NB4 (cell line): ENCODE measurements at regions not wholly inside any gene's neighbourhood (a gene's known extent, or its start where the extent isn't known, plus 50 kb on each side); places are given as distances from the start of the nearest gene placed in this dataset.

Experiments
- DNase-seq: peaks from one replicate; pipeline ENCODE4 v3.0.0; 2010; ENCODE audit warnings: low read depth
- H3K4me3 ChIP-seq: one replicate; pipeline ENCODE4 v1.5.1; 2011; ENCODE audit warnings: mild to moderate bottlenecking, low read depth, low read length, moderate library complexity
- MYC ChIP-seq: IDR thresholded peaks from 2 replicates; pipeline ENCODE4 v1.6.1; 2011; ENCODE audit warnings: low read depth, low read length
- POLR2A ChIP-seq: IDR thresholded peaks from 2 replicates; pipeline ENCODE4 v1.6.1; 2011; ENCODE audit warnings: mild to moderate bottlenecking; ENCODE audit not compliant: insufficient read length; ENCODE audit errors: extremely low read depth
- TF ChIP-seq, protein P1 (sequence below): IDR thresholded peaks from 2 replicates; pipeline ENCODE4 v1.6.1; 2011; ENCODE audit warnings: low read depth, low read length
- TF ChIP-seq, protein P2 (sequence below): IDR thresholded peaks from one replicate; pipeline ENCODE4 v1.5.1; 2012; ENCODE audit warnings: low read depth, low read length

- no peak for DNase-seq
- H3K4me3 ChIP-seq = no peak overlapping the region
- TF ChIP-seq, protein P1, sequence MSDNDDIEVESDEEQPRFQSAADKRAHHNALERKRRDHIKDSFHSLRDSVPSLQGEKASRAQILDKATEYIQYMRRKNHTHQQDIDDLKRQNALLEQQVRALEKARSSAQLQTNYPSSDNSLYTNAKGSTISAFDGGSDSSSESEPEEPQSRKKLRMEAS = no peak
- TF ChIP-seq POLR2A (no peak), MYC (no peak)
- TF ChIP-seq, protein P2, sequence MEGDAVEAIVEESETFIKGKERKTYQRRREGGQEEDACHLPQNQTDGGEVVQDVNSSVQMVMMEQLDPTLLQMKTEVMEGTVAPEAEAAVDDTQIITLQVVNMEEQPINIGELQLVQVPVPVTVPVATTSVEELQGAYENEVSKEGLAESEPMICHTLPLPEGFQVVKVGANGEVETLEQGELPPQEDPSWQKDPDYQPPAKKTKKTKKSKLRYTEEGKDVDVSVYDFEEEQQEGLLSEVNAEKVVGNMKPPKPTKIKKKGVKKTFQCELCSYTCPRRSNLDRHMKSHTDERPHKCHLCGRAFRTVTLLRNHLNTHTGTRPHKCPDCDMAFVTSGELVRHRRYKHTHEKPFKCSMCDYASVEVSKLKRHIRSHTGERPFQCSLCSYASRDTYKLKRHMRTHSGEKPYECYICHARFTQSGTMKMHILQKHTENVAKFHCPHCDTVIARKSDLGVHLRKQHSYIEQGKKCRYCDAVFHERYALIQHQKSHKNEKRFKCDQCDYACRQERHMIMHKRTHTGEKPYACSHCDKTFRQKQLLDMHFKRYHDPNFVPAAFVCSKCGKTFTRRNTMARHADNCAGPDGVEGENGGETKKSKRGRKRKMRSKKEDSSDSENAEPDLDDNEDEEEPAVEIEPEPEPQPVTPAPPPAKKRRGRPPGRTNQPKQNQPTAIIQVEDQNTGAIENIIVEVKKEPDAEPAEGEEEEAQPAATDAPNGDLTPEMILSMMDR = no peak
Observed at GRCh38 chr5:98144710-98145109, 628.8 kb upstream of the RGMB start.

DNA sequence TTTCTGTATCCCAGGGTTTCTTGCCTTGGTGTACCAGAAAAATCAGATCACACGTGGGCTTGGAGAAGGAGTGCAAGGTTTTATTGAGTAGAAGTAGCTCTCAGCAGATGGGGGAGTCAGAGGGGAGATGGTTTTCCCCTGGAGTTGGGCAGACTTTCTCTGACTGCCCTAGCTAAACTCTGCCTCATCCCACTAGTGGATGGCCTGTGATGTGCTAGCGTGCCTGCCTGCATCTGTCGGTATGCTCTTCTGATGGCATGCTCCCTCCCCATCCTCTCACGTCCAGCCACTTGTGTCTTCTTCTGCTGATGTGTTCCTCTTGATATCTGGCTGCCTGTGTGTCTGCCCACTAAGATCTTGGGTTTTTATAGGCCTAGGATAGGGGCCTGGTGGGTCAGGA lies 616.1 kb upstream of the RGMB start:
- peak; percentile 3 for DNase-seq
- no peak for TF ChIP-seq MYC
- TF ChIP-seq, protein P1 = no peak
- TF ChIP-seq, protein P2 = no peak
- no peak for TF ChIP-seq POLR2A

DNA sequence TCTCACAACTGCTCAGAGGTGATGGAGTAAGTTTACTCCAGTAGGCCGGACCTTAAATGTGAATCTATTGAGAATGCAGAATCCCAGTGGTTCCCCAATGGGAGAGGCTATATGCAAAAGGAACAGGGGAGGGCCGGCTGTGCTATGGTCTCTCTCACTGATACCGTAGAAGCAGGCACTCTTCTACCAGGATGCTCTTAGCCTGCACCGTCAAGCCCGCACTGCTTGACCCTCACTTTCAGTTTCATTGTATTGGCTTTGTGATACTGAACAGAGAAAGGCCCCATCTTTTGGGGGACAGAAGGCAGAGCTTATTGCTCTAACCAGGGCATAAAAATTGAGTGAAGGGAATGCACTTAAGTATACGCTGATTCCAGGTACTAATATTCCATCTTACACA lies 615.0 kb upstream of the RGMB start:
- H3K4me3 ChIP-seq = no peak overlapping the region
- TF ChIP-seq, protein P1 = no peak
- TF ChIP-seq, protein P2 = no peak
- no peak for TF ChIP-seq MYC
- TF ChIP-seq POLR2A = no peak
- no peak for DNase-seq

More for the DNA sequence above, 616.1 kb upstream of the RGMB start:
- H3K4me3 ChIP-seq = no peak overlapping the region

- no peak for TF ChIP-seq POLR2A
- TF ChIP-seq, protein P2 = no peak
- no peak for TF ChIP-seq MYC
- TF ChIP-seq, protein P1 = no peak
- H3K4me3 ChIP-seq = no peak overlapping the region
- no peak for DNase-seq
Observed at GRCh38 chr5:98163796-98164493, 609.5 kb upstream of the RGMB start.

DNA sequence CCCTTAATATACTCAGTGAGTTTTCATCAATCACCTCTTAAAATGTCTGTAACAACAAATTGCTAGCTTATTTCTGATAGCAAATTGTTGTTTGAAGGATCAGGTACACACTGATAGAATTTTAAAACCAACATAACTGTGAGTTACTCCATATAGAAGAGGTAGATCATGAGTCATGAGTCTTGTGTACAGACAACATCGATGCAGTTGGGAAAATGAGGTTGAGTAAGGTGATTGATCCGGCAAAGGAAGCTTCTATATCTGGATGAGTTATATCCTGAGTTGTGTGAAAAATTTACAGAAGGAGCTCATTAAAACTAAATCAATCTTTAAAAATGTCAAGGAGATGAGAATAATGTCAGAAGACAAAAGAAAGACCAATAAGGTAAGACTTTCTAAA lies 604.6 kb upstream of the RGMB start:
- DNase-seq = no peak
- H3K4me3 ChIP-seq = no peak overlapping the region
- TF ChIP-seq, protein P2 = no peak
- TF ChIP-seq, protein P1 = no peak
- no peak for TF ChIP-seq MYC
- no peak for TF ChIP-seq POLR2A
